ENCODE measurements at regions not wholly inside any gene's neighbourhood (a gene's known extent, or its start where the extent isn't known, plus 50 kb on each side); places are given as distances from the start of the nearest gene placed in this dataset.
"Not testable (repeated sequence)": the region's sequence is repeated elsewhere in the genome, so short reads cannot be mapped to it uniquely, and the experiment has no call there.

DNA sequence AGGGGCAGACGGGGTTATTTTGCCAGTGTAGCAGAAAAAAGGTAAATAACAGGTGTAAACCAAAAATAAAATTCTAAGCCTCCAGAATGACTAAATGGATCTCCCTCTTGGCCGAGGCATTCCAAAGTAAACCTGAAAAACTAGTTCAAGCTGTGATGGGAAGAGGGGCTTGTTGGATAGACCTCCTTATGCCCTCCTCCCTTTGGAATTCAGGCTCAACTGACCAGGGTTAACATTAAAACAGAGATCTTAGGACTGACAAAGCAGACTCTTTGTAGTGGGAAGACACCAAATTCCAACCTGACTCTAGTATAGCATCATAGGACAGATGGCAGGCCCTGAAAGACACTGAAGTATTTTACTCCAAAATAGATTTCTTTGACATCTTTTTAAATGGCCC lies 113.8 kb upstream of the ITGB1 start:
- in situ Hi-C loops (cut with MboI; ENCODE audit: low sequenced_read_pairs), result no loop called here

DNA sequence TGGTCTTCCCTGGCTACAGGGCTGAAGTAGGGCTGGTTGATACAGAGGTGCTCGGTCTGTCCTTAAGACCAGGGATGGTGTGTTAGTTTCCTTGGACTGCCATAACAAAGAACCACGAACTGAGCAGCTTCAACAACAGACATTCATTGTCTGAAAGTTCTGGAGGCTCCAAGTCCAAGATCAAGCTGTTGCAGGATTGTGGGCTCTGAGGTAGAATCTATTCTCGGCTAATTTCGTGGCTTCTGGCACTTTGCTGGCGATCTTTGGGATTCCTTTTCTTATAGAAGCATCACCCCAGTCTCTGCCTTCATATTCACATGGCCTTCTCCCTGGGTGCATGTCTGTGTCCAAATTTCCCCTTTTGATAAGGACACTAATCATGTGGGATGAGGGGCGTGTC lies 112.1 kb upstream of the ITGB1 start:
- in situ Hi-C loops (cut with MboI; ENCODE audit: low sequenced_read_pairs), result no loop called here

- in situ Hi-C loops (cut with MboI; ENCODE audit: low sequenced_read_pairs), result no loop called here
Measured at GRCh38 chr10:33067917-33068316, 109.9 kb upstream of the ITGB1 start.

GRCh38 chr10:33067481-33067880 lies 109.5 kb upstream of the ITGB1 start:
- in situ Hi-C loops (cut with MboI; ENCODE audit: low sequenced_read_pairs), result no loop called here

- in situ Hi-C loops (cut with MboI; ENCODE audit: low sequenced_read_pairs), result no loop called here
Measured at GRCh38 chr10:33066558-33067236, 108.7 kb upstream of the ITGB1 start.

GRCh38 chr10:33065111-33065510 lies 107.1 kb upstream of the ITGB1 start:
- in situ Hi-C loops (cut with MboI; ENCODE audit: low sequenced_read_pairs), result no loop called here

DNA sequence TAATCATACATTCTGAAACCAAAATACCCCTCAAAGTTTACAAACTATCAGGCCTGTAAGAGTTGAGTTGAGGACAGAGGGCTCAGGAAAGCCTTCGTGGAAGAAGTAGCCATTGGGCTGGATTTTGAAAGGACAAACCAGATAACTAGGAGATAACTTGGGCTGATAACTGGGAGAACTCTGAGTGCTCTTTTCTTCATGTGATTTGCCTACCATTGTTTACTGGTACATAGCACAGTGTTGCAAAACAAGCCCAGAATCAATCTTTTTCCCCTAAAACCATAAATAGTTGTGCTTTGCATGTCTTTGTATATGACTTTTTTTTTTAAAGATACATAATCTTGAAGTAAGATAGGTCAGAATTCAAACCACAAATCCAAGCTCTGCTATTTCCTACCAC lies 106.7 kb upstream of the ITGB1 start:
- in situ Hi-C loops (cut with MboI; ENCODE audit: low sequenced_read_pairs), result no loop called here

DNA sequence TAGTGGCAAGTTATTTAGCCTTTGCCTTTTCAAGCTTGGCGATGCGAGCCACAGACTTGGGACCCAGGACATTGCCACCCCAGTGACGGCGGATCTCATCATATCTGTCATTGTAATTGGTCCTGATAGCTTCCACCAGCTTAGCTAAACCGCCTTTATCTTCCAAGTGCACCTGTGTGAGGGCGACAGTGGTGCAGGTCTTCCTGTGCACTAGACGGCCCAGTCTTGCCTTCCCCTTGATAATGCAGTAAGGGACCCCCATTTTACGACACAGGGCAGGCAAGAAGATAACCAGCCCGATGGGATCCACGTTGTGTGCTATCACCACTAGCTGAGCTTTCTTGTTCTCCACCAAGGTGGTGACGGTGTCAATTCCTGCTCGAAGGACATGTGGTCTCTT lies 99.6 kb upstream of the ITGB1 start:
- in situ Hi-C loops (cut with MboI; ENCODE audit: low sequenced_read_pairs), result no loop called here

DNA sequence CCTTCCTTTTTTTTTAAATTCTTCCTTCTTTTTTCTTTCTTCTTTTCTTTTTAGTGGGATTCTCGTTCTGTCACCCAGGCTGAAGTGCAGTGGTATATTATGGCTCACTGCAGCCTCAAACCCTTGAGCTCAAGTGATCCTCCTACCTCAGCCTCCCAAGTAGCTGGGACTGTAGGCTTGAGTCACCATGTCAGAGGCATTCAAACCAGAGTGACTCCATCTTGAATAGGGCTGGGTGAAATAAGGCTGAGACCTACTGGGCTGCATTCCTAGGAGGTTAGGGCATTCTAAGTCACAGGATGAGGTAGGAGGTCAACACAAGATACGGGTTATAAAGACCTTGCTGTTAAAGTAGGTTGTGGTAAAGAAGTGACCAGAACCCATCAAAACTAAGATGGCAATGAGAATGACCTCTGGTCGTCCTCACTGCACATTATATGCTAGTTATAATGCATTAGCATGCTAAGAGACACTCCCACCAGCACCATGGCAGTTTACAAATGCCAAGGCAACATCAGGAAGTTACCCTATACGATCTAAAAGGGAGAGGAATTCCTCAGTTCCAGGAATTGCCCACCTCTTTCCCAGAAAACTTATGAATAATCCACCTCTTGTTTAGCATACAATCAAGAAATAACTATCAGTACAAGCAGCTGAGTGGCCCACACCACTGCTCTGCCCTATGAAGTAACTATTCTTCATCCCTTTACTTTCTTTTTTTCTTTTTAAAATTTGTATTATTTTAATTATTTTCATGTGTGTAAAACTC lies 99.0 kb upstream of the ITGB1 start:
- in situ Hi-C loops (cut with MboI; ENCODE audit: low sequenced_read_pairs), result no loop called here

DNA sequence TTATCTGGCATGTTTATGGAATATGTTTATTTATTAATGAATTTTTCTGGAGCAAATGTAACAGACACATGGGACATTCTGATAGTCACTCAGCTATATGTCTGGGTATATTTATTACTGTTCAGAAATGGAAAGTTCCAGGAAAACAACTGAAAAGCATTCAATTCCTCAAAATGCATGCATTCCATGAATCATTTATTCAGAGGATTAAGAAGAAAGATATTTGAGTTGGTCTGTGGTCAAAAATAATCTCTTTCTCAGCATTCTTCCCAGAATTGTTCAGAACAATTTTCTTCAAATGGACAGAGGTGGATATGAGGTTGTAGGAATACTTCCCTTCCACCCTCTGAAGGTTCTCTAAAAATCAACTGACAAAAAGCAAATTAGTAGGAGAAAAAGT lies 97.6 kb upstream of the ITGB1 start:
- in situ Hi-C loops (cut with MboI; ENCODE audit: low sequenced_read_pairs), result no loop called here

DNA sequence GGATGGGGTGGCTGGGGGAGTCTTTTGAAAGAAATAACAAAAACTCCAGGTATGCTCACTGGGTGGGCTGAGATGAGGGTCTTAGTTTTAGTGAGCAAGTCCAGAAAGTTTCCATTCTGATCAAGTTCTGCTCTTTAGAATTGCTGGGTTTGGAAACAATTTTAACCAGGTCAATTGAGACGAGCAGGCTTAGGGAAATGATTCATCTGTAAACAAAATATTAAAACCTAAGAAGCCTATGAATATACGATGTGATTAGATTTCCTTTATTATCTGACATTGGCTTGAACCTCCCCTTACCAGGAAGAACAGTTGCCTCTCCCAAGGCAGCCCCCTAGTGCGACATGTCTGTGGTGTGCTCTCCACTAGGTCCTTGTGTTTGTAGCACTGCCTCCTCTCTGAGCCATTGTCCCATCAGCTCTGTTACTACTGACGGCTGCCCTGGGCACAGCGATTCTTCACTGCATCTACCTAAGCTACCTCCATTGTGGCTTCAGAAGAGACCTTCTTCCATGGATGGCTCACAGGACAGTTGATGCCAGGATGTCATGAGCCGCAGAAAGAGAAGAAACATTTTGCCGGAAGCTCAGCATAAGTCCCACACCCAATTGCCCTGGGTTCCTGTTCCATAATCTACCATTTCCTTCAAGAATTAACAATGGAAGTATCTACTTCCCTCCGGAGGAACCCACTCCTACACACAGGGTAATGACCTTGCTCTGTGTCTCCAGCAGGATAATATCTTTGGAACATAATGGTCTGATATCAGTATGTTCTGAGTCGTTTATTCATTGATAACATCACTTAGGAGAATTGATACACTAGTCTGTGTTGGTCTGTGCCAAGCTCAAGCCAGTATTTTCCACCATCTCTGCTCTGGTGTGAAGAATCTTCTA lies 95.1 kb upstream of the ITGB1 start:
- in situ Hi-C loops (cut with MboI; ENCODE audit: low sequenced_read_pairs), result no loop called here

DNA sequence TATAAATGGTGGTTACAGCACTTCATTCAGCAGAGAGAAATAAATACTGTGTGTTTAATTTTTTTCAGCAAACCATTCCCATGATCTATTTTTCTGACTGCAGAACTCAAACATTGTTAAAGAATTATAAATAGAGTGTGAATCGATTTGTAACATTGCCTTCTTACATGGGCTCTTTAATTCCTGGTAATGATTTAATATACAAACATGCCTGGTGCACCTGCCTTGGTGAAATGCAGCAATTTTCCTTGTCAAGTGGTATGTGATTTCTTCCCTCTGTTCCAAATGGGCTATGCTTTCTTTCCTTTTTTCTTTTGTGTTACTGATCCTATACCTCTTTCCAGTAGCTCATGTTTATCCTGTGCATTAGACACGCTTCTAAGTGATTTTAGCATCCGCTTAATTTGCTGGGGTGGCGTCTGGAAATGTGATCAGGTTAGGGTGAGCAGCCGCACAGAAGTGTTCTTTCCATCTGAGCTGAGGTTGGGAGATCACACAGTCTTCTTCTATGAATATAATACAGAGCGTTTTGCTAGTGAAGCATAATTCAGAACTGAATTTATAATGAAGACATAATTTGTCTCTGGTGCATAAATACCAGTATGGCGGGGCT lies 94.3 kb upstream of the ITGB1 start:
- in situ Hi-C loops (cut with MboI; ENCODE audit: low sequenced_read_pairs), result no loop called here

GRCh38 chr10:33049963-33050920 lies 92.2 kb upstream of the ITGB1 start:
- in situ Hi-C loops (cut with MboI; ENCODE audit: low sequenced_read_pairs), result not testable (repeated sequence)

DNA sequence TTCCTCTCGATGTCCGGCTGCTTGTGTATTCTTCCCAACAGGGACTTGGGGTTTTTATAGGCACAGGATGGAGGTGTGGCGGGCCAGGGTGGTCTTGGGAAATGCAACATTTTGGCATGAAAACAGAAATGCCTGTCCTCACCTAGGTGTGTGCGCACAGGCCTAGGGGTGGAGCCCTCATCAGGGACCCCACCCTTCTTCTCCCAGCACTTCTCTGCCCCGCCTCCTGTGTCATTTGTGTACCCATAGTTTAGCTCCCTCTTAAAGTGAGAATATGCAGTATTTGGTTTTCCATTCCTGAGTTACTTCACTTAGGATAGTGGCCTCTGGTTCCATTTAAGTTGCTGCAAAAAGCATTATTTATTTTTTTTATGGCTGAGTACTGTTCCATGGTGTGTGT lies 90.2 kb upstream of the ITGB1 start:
- in situ Hi-C loops (cut with MboI; ENCODE audit: low sequenced_read_pairs), result no loop called here

- in situ Hi-C loops (cut with MboI; ENCODE audit: low sequenced_read_pairs), result no loop called here
Measured at GRCh38 chr10:33047655-33048054, 89.6 kb upstream of the ITGB1 start.

- in situ Hi-C loops (cut with MboI; ENCODE audit: low sequenced_read_pairs), result no loop called here
Measured at GRCh38 chr10:33046792-33047191, 88.8 kb upstream of the ITGB1 start.

GRCh38 chr10:33045421-33045820 lies 87.4 kb upstream of the ITGB1 start:
- in situ Hi-C loops (cut with MboI; ENCODE audit: low sequenced_read_pairs), result no loop called here

GRCh38 chr10:33042565-33042964 lies 84.5 kb upstream of the ITGB1 start:
- in situ Hi-C loops (cut with MboI; ENCODE audit: low sequenced_read_pairs), result no loop called here

- in situ Hi-C loops (cut with MboI; ENCODE audit: low sequenced_read_pairs), result no loop called here
Measured at GRCh38 chr10:33041783-33042437, 83.9 kb upstream of the ITGB1 start.

- in situ Hi-C loops (cut with MboI; ENCODE audit: low sequenced_read_pairs), result no loop called here
Measured at GRCh38 chr10:33040436-33040835, 82.4 kb upstream of the ITGB1 start.
